WTC11 (cell line): ENCODE measurements at regions not wholly inside any gene's neighbourhood (a gene's known extent, or its start where the extent isn't known, plus 50 kb on each side); places are given as distances from the start of the nearest gene placed in this dataset.

Experiments used
- ATAC-seq: fragments of 200-7000 bp; cut with Tn5 transposase; 2 replicates; pipeline ENCODE4 v1.10.0; 2021; ENCODE audit warnings: mild to moderate bottlenecking, moderate library complexity
- CTCF ChIA-PET: fragments of 300-600 bp; sonication (Branson Sonifier 250); formaldehyde crosslinking; loops from one replicate; lab custom pipeline; 2021; ENCODE audit warnings: antibody characterized with exemption; lab: Charles Lee
- POLR2A ChIA-PET: fragments of 350-600 bp; sonication (Branson Sonifier 250); formaldehyde crosslinking; loops from one replicate; lab custom pipeline; 2021; ENCODE audit warnings: antibody characterized with exemption; lab: Charles Lee
- DNase-seq: peaks from one replicate; pipeline ENCODE4 v3.0.0; 2021; ENCODE audit warnings: low spot score
- H3K27ac Mint-ChIP-seq: 2 replicates; pipeline ENCODE4 v1.8.0; 2021; ENCODE audit warnings: mixed read lengths
- H3K27me3 Mint-ChIP-seq: 2 replicates; pipeline ENCODE4 v1.8.0; 2021; ENCODE audit warnings: low read depth, mild to moderate bottlenecking, moderate library complexity, mixed read lengths
- H3K36me3 Mint-ChIP-seq: 2 replicates; pipeline ENCODE4 v1.8.0; 2021; ENCODE audit warnings: mixed read lengths
- H3K4me1 Mint-ChIP-seq: 2 replicates; pipeline ENCODE4 v1.8.0; 2022; ENCODE audit warnings: mixed read lengths
- H3K4me3 Mint-ChIP-seq: 2 replicates; pipeline ENCODE4 v1.8.0; 2021; ENCODE audit warnings: mild to moderate bottlenecking, moderate library complexity, mixed read lengths
- H3K9me3 Mint-ChIP-seq: 2 replicates; pipeline ENCODE4 v1.8.0; 2021; ENCODE audit warnings: mixed read lengths
- ATF1 ChIP-seq: sonication (generic); formaldehyde crosslinking; IDR thresholded peaks from 2 replicates; pipeline ENCODE4 v1.8.1; 2023; ENCODE audit warnings: mild to moderate bottlenecking, moderate library complexity, missing genetic modification reagents
- ATF6 ChIP-seq: sonication (generic); formaldehyde crosslinking; IDR thresholded peaks from 2 replicates; pipeline ENCODE4 v1.8.1; 2023; ENCODE audit warnings: mild to moderate bottlenecking, missing genetic modification reagents
- ELF4 ChIP-seq: sonication (generic); formaldehyde crosslinking; IDR thresholded peaks from 2 replicates; pipeline ENCODE4 v1.8.1; 2022; ENCODE audit warnings: low read depth, mild to moderate bottlenecking, moderate library complexity, missing genetic modification reagents
- ETV6 ChIP-seq: sonication (generic); formaldehyde crosslinking; IDR thresholded peaks from 2 replicates; pipeline ENCODE4 v1.8.1; 2022; ENCODE audit warnings: mild to moderate bottlenecking, missing genetic modification reagents
- FOXJ3 ChIP-seq: sonication (generic); formaldehyde crosslinking; IDR thresholded peaks from 2 replicates; pipeline ENCODE4 v1.9.0; 2021; ENCODE audit warnings: missing genetic modification reagents, mild to moderate bottlenecking, borderline replicate concordance
- FOXP1 ChIP-seq: sonication (generic); formaldehyde crosslinking; IDR thresholded peaks from 2 replicates; pipeline ENCODE4 v1.8.0; 2022; ENCODE audit warnings: missing genetic modification reagents, mild to moderate bottlenecking, moderate library complexity, borderline replicate concordance
- GRHL2 ChIP-seq: fragments of 250-450 bp; sonication (Bioruptor Pico); IDR thresholded peaks from 2 replicates; pipeline ENCODE4 v1.8.0; 2022; ENCODE audit warnings: mild to moderate bottlenecking, moderate library complexity; ENCODE audit not compliant: insufficient replicate concordance, severe bottlenecking
- JUN ChIP-seq: sonication (generic); formaldehyde crosslinking; IDR thresholded peaks from 2 replicates; pipeline ENCODE4 v1.8.0; 2023; ENCODE audit warnings: mild to moderate bottlenecking, missing genetic modification reagents
- NR3C1 ChIP-seq: sonication (generic); formaldehyde crosslinking; conservative IDR thresholded peaks from 2 replicates; pipeline ENCODE4 v1.8.1; 2023; ENCODE audit warnings: low read depth, mild to moderate bottlenecking, missing genetic modification reagents
- RORB ChIP-seq: fragments of 250-450 bp; sonication (Bioruptor Pico); IDR thresholded peaks from 2 replicates; pipeline ENCODE4 v1.9.0; 2021; ENCODE audit warnings: mild to moderate bottlenecking
- SMAD4 ChIP-seq: sonication (generic); formaldehyde crosslinking; IDR thresholded peaks from 2 replicates; pipeline ENCODE4 v1.8.0; 2022; ENCODE audit warnings: mild to moderate bottlenecking, missing genetic modification reagents
- ZNF121 ChIP-seq: sonication (generic); formaldehyde crosslinking; IDR thresholded peaks from 2 replicates; pipeline ENCODE4 v1.8.0; 2023; ENCODE audit warnings: missing genetic modification reagents
- ZNF219 ChIP-seq: sonication (generic); formaldehyde crosslinking; IDR thresholded peaks from 2 replicates; pipeline ENCODE4 v1.8.0; 2023; ENCODE audit warnings: missing genetic modification reagents, mild to moderate bottlenecking, borderline replicate concordance
- ZNF232 ChIP-seq: sonication (generic); formaldehyde crosslinking; IDR thresholded peaks from 2 replicates; pipeline ENCODE4 v1.8.0; 2022; ENCODE audit warnings: mild to moderate bottlenecking, missing genetic modification reagents
- ZNF423 ChIP-seq: fragments of 250-450 bp; sonication (Bioruptor Pico); IDR thresholded peaks from 2 replicates; pipeline ENCODE4 v2.1.2; 2022; ENCODE audit warnings: mild to moderate bottlenecking, moderate library complexity
- ZNF425 ChIP-seq: fragments of 250-450 bp; sonication (Bioruptor Pico); conservative IDR thresholded peaks from 2 replicates; pipeline ENCODE4 v1.9.0; 2021; ENCODE audit warnings: mild to moderate bottlenecking
- TF ChIP-seq, protein P1 (sequence below): sonication (generic); formaldehyde crosslinking; IDR thresholded peaks from 2 replicates; pipeline ENCODE4 v1.8.0; 2023; ENCODE audit warnings: missing genetic modification reagents, mild to moderate bottlenecking, borderline replicate concordance
- TF ChIP-seq, protein P2 (sequence below): sonication (generic); formaldehyde crosslinking; IDR thresholded peaks from 2 replicates; pipeline ENCODE4 v1.8.1; 2022; ENCODE audit warnings: mild to moderate bottlenecking, missing genetic modification reagents, moderate library complexity, borderline replicate concordance
- TF ChIP-seq, protein P3 (sequence below): sonication (generic); formaldehyde crosslinking; IDR thresholded peaks from 2 replicates; pipeline ENCODE4 v1.8.0; 2023; ENCODE audit warnings: missing genetic modification reagents

DNA sequence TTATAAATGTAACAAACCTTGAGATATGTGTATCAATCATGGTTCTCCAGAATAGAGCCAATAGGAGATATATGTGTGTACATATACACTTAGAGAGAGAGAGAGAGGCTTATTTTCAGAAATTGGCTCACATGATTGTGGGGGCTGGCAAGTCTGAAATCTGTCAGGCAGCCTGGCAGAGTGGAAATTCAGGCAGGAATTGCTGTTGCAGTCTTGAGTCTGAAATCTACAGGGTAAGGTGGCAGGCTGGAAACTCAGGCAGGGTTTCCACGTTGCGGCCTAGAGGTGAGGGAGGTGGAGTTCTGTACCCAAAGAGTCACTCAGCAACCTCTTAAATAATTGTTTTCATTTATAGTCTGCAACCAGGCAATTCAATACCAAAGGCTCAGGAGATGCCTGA is 218.4 kb downstream of the B3GLCT start:
- DNase-seq = no peak
- Mint-ChIP-seq H3K27me3 (no peaks in the 10 kb centered on the region), H3K4me1 (no peaks in the 10 kb centered on the region), H3K27ac (no peak overlapping the region), H3K4me3 (no peak overlapping the region), H3K36me3 (no peaks in the 10 kb centered on the region), H3K9me3 (no peaks in the 10 kb centered on the region)
- ATAC-seq = no peak
- TF ChIP-seq FOXP1 (CRISPR knock-in tag) (no peak), ATF6 (CRISPR knock-in tag) (no peak), ZNF219 (CRISPR knock-in tag) (no peak), SMAD4 (CRISPR knock-in tag) (no peak), ATF1 (CRISPR knock-in tag) (no peak), ZNF121 (CRISPR knock-in tag) (no peak), FOXJ3 (no peak), JUN (CRISPR knock-in tag) (no peak), GRHL2 (no peak), ZNF423 (CRISPR knock-in tag) (no peak), ELF4 (CRISPR knock-in tag) (no peak), ETV6 (CRISPR knock-in tag) (no peak), RORB (CRISPR knock-in tag) (no peak), NR3C1 (CRISPR knock-in tag) (no peak), ZNF425 (CRISPR knock-in tag) (no peak), ZNF232 (CRISPR knock-in tag) (no peak)
- TF ChIP-seq, protein P1, sequence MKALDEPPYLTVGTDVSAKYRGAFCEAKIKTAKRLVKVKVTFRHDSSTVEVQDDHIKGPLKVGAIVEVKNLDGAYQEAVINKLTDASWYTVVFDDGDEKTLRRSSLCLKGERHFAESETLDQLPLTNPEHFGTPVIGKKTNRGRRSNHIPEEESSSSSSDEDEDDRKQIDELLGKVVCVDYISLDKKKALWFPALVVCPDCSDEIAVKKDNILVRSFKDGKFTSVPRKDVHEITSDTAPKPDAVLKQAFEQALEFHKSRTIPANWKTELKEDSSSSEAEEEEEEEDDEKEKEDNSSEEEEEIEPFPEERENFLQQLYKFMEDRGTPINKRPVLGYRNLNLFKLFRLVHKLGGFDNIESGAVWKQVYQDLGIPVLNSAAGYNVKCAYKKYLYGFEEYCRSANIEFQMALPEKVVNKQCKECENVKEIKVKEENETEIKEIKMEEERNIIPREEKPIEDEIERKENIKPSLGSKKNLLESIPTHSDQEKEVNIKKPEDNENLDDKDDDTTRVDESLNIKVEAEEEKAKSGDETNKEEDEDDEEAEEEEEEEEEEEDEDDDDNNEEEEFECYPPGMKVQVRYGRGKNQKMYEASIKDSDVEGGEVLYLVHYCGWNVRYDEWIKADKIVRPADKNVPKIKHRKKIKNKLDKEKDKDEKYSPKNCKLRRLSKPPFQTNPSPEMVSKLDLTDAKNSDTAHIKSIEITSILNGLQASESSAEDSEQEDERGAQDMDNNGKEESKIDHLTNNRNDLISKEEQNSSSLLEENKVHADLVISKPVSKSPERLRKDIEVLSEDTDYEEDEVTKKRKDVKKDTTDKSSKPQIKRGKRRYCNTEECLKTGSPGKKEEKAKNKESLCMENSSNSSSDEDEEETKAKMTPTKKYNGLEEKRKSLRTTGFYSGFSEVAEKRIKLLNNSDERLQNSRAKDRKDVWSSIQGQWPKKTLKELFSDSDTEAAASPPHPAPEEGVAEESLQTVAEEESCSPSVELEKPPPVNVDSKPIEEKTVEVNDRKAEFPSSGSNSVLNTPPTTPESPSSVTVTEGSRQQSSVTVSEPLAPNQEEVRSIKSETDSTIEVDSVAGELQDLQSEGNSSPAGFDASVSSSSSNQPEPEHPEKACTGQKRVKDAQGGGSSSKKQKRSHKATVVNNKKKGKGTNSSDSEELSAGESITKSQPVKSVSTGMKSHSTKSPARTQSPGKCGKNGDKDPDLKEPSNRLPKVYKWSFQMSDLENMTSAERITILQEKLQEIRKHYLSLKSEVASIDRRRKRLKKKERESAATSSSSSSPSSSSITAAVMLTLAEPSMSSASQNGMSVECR (CRISPR knock-in tag) = no peak
- TF ChIP-seq, protein P2, sequence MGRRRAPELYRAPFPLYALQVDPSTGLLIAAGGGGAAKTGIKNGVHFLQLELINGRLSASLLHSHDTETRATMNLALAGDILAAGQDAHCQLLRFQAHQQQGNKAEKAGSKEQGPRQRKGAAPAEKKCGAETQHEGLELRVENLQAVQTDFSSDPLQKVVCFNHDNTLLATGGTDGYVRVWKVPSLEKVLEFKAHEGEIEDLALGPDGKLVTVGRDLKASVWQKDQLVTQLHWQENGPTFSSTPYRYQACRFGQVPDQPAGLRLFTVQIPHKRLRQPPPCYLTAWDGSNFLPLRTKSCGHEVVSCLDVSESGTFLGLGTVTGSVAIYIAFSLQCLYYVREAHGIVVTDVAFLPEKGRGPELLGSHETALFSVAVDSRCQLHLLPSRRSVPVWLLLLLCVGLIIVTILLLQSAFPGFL (CRISPR knock-in tag) = no peak
- TF ChIP-seq, protein P3, sequence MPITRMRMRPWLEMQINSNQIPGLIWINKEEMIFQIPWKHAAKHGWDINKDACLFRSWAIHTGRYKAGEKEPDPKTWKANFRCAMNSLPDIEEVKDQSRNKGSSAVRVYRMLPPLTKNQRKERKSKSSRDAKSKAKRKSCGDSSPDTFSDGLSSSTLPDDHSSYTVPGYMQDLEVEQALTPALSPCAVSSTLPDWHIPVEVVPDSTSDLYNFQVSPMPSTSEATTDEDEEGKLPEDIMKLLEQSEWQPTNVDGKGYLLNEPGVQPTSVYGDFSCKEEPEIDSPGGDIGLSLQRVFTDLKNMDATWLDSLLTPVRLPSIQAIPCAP (CRISPR knock-in tag) = no peak
- ChIA-PET CTCF (no interaction called here), POLR2A (no interaction called here)
